ENCODE measurements at regions not wholly inside any gene's neighbourhood (a gene's known extent, or its start where the extent isn't known, plus 50 kb on each side); places are given as distances from the start of the nearest gene placed in this dataset.
"Not testable (repeated sequence)": the region's sequence is repeated elsewhere in the genome, so short reads cannot be mapped to it uniquely, and the experiment has no call there.

- H3K79me2 ChIP-seq (ENCODE audit: insufficient read depth, low read length); H3K4me3 Mint-ChIP-seq; H3K27me3 Mint-ChIP-seq (ENCODE audit: low read depth in 3 of 3); H3K4me1 Mint-ChIP-seq; H3K27ac Mint-ChIP-seq; intact Hi-C loops (cut with micrococcal nuclease); H3K27ac ChIP-seq (ENCODE audit: low read depth in 1 of 2, low read length in 2 of 2); H4K20me1 ChIP-seq (ENCODE audit: insufficient read depth, low read length); H3K9me3 Mint-ChIP-seq; H2AFZ ChIP-seq (ENCODE audit: insufficient read depth, low read depth, low read length, poor library complexity, severe bottlenecking); H3K4me2 ChIP-seq (replicated peaks; ENCODE audit: extremely low read depth, low read length, poor library complexity, severe bottlenecking); H3K27me3 ChIP-seq (ENCODE audit: control insufficient read depth in 2 of 2, insufficient read depth in 2 of 2, low read length in 2 of 2); DNase-seq; H3K9ac ChIP-seq (ENCODE audit: insufficient read depth, low read length, poor library complexity, severe bottlenecking); H3K36me3 Mint-ChIP-seq; H3K4me3 ChIP-seq (replicated peaks in 1 of 3; ENCODE audit: low read depth in 2 of 3, low read length in 3 of 3); H3K9me3 ChIP-seq (replicated peaks in 1 of 2; ENCODE audit: control insufficient read depth in 1 of 2, insufficient read depth in 1 of 2, low read length in 2 of 2); H3K36me3 ChIP-seq (replicated peaks in 1 of 2; ENCODE audit: control insufficient read depth in 1 of 2, insufficient read depth in 2 of 2, low read length in 2 of 2); H3K4me1 ChIP-seq (ENCODE audit: control insufficient read depth in 1 of 2, insufficient read depth in 2 of 2, low read length in 2 of 2): not testable (repeated sequence)
- 81% methylated on average over 2 of the region's 2 CpGs for WGBS (ENCODE audit: insufficient coverage)
Observed at GRCh38 chr11:89585471-89585870, 94.3 kb upstream of the NOX4 start.

GRCh38 chr11:89589413-89589812 is 98.2 kb upstream of the NOX4 start:
- H3K27me3 ChIP-seq (ENCODE audit: control insufficient read depth in 2 of 2, insufficient read depth in 2 of 2, low read length in 2 of 2); H2AFZ ChIP-seq (ENCODE audit: insufficient read depth, low read depth, low read length, poor library complexity, severe bottlenecking); H3K9me3 Mint-ChIP-seq; H3K4me3 ChIP-seq (replicated peaks in 1 of 3; ENCODE audit: low read depth in 2 of 3, low read length in 3 of 3); H3K4me3 Mint-ChIP-seq; H3K79me2 ChIP-seq (ENCODE audit: insufficient read depth, low read length); H3K27ac ChIP-seq (ENCODE audit: low read depth in 1 of 2, low read length in 2 of 2); H3K4me2 ChIP-seq (replicated peaks; ENCODE audit: extremely low read depth, low read length, poor library complexity, severe bottlenecking); H3K27ac Mint-ChIP-seq; intact Hi-C loops (cut with micrococcal nuclease); H3K4me1 ChIP-seq (ENCODE audit: control insufficient read depth in 1 of 2, insufficient read depth in 2 of 2, low read length in 2 of 2); H3K9ac ChIP-seq (ENCODE audit: insufficient read depth, low read length, poor library complexity, severe bottlenecking); DNase-seq; H3K27me3 Mint-ChIP-seq (ENCODE audit: low read depth in 3 of 3); H3K4me1 Mint-ChIP-seq; H3K9me3 ChIP-seq (replicated peaks in 1 of 2; ENCODE audit: control insufficient read depth in 1 of 2, insufficient read depth in 1 of 2, low read length in 2 of 2); H4K20me1 ChIP-seq (ENCODE audit: insufficient read depth, low read length); H3K36me3 ChIP-seq (replicated peaks in 1 of 2; ENCODE audit: control insufficient read depth in 1 of 2, insufficient read depth in 2 of 2, low read length in 2 of 2); H3K36me3 Mint-ChIP-seq: not testable (repeated sequence)
- no CpG with 5 or more reads among the region's 6 CpGs for WGBS (ENCODE audit: insufficient coverage)

GRCh38 chr11:89590008-89590632 is 98.9 kb upstream of the NOX4 start:
- H3K9ac ChIP-seq (ENCODE audit: insufficient read depth, low read length, poor library complexity, severe bottlenecking); H3K9me3 Mint-ChIP-seq; DNase-seq; H3K27ac Mint-ChIP-seq; H4K20me1 ChIP-seq (ENCODE audit: insufficient read depth, low read length); H3K36me3 ChIP-seq (replicated peaks in 1 of 2; ENCODE audit: control insufficient read depth in 1 of 2, insufficient read depth in 2 of 2, low read length in 2 of 2); H3K4me1 ChIP-seq (ENCODE audit: control insufficient read depth in 1 of 2, insufficient read depth in 2 of 2, low read length in 2 of 2); H3K9me3 ChIP-seq (replicated peaks in 1 of 2; ENCODE audit: control insufficient read depth in 1 of 2, insufficient read depth in 1 of 2, low read length in 2 of 2); H3K4me2 ChIP-seq (replicated peaks; ENCODE audit: extremely low read depth, low read length, poor library complexity, severe bottlenecking); H3K27ac ChIP-seq (ENCODE audit: low read depth in 1 of 2, low read length in 2 of 2); H3K27me3 ChIP-seq (ENCODE audit: control insufficient read depth in 2 of 2, insufficient read depth in 2 of 2, low read length in 2 of 2); H3K27me3 Mint-ChIP-seq (ENCODE audit: low read depth in 3 of 3); intact Hi-C loops (cut with micrococcal nuclease); H3K4me3 Mint-ChIP-seq; H3K4me3 ChIP-seq (replicated peaks in 1 of 3; ENCODE audit: low read depth in 2 of 3, low read length in 3 of 3); H3K36me3 Mint-ChIP-seq; H3K79me2 ChIP-seq (ENCODE audit: insufficient read depth, low read length); H2AFZ ChIP-seq (ENCODE audit: insufficient read depth, low read depth, low read length, poor library complexity, severe bottlenecking); H3K4me1 Mint-ChIP-seq: not testable (repeated sequence)
- 83% methylated on average over 1 of the region's 5 CpGs for WGBS (ENCODE audit: insufficient coverage)

GRCh38 chr11:89601263-89601662 is 108.8 kb upstream of the TRIM77 start:
- H3K9ac ChIP-seq (ENCODE audit: insufficient read depth, low read length, poor library complexity, severe bottlenecking) = not testable (repeated sequence)

More at GRCh38 chr11:89601263-89601662, 108.8 kb upstream of the TRIM77 start:
- H3K36me3 Mint-ChIP-seq; H3K27me3 Mint-ChIP-seq (ENCODE audit: low read depth in 3 of 3); H3K27ac ChIP-seq (ENCODE audit: low read depth in 1 of 2, low read length in 2 of 2); H3K4me1 Mint-ChIP-seq; H2AFZ ChIP-seq (ENCODE audit: insufficient read depth, low read depth, low read length, poor library complexity, severe bottlenecking); H3K4me1 ChIP-seq (ENCODE audit: control insufficient read depth in 1 of 2, insufficient read depth in 2 of 2, low read length in 2 of 2); DNase-seq; H3K9me3 ChIP-seq (replicated peaks in 1 of 2; ENCODE audit: control insufficient read depth in 1 of 2, insufficient read depth in 1 of 2, low read length in 2 of 2); H3K79me2 ChIP-seq (ENCODE audit: insufficient read depth, low read length); H3K27me3 ChIP-seq (ENCODE audit: control insufficient read depth in 2 of 2, insufficient read depth in 2 of 2, low read length in 2 of 2); H3K27ac Mint-ChIP-seq; H4K20me1 ChIP-seq (ENCODE audit: insufficient read depth, low read length); H3K4me2 ChIP-seq (replicated peaks; ENCODE audit: extremely low read depth, low read length, poor library complexity, severe bottlenecking); H3K4me3 Mint-ChIP-seq; H3K36me3 ChIP-seq (replicated peaks in 1 of 2; ENCODE audit: control insufficient read depth in 1 of 2, insufficient read depth in 2 of 2, low read length in 2 of 2); H3K4me3 ChIP-seq (replicated peaks in 1 of 3; ENCODE audit: low read depth in 2 of 3, low read length in 3 of 3); H3K9me3 Mint-ChIP-seq; intact Hi-C loops (cut with micrococcal nuclease): not testable (repeated sequence)
- no CpG with 5 or more reads among the region's 1 CpG for WGBS (ENCODE audit: insufficient coverage)
